HG02973 (cell line): ENCODE measurements at regions not wholly inside any gene's neighbourhood (a gene's known extent, or its start where the extent isn't known, plus 50 kb on each side); places are given as distances from the start of the nearest gene placed in this dataset.

Source experiments
- ATAC-seq: cut with Tn5 transposase; IDR thresholded peaks from one replicate; pipeline ENCODE4 v1.9.1; 2021; ENCODE audit warnings: moderate library complexity; ENCODE audit not compliant: unreplicated experiment

DNA sequence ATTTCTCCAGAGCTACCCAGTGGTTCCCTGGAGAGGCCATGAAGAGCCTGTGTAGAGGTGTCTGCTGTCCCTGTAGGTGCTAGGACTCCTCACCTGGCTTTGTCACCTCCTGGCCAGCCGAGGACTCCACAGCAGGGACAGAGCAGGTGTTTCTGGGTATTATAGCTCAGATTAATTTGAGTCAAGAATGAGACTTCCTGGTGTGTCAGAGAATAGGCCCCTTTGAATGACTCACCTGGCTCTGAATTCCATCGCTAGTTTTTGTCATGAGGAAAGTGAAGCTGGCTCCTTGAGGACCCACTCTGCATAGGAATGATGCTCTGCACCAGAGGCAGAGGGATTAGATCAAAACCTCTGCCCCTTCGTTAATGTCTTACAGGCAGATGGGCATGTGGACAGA, 167.5 kb upstream of the TOPAZ1 start:
- ATAC-seq, result no peak

- no peak for ATAC-seq
Measured at GRCh38 chr3:44076221-44076829, 165.4 kb upstream of the TOPAZ1 start.

DNA sequence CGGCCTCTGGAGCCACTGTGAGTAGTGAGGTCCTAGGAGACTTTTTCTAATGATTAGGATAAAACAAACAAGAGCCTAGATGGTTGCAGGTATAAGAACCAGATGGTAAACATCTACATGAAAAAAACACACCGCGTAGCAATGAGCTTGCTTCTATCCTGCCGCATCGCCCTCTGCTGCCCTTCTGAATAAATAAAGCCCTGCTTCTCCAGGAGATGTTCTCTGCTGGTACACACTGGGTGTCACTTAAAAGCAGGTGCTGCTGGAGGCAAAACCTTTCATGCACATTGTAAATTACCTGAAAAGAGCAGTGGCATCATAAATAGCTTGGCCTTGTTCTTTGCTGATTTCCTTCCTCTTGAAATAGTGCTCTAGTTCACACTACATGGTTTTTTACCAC, 164.4 kb upstream of the TOPAZ1 start:
- ATAC-seq, result no peak

DNA sequence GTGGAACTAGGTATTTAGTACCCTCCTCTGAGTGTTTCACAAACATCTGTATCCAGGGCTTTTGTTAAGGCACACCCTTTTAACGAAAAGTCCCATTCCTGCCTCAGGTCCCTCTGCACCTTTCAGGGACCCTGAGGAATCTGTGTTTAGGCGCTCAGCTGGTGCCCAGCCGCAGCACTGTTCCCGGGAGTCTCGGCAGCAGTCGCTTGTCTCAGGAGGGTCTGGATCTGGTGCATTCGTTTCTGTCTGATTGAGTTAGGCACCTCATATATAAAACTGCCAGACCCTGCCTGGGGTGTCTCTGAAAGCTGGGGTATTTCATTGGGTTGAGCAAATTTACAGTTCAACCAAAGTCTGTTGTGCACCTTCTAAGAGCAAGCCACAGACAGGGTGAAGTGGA, 162.8 kb upstream of the TOPAZ1 start:
- no peak for ATAC-seq

DNA sequence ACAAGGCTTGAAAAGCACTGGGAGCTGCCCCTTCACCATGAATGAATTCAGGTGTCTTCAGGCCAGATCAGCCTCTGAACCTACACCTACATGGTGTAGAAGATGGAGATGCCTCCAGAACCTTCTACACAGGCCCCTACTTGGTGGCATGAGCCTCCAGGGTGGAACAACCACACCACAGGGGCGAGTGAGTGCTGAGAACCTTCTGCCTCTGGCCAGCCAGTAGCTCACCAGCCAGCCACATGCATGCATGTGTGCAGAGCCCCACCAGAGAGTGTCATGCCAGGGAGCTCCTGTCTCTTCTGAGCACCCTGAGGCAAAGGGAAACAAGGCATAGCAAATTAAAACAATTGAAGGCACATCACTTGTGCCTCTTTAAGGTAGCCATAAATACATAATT, 161.8 kb upstream of the TOPAZ1 start:
- ATAC-seq, result no peak

GRCh38 chr3:44080474-44081072, 161.1 kb upstream of the TOPAZ1 start:
- ATAC-seq, result no peak

DNA sequence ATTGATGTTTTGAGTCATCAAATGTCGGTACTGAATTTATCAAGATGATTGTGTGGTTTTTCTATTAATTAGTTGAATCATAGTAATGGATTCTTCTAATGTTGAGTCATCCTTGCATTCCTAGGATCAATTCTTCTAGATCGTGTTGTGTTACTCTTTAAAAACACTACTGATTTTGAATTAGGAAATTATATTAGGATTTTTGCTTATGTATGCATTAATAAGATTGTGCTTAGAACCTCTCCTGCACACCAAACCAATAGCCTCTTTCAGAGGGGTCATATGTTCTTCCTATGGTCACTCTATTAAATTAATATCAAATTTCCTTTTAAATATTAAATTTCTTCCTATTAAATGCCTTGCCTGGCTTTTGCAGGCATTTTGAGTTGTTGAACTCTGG, 151.7 kb upstream of the TOPAZ1 start:
- no peak for ATAC-seq

DNA sequence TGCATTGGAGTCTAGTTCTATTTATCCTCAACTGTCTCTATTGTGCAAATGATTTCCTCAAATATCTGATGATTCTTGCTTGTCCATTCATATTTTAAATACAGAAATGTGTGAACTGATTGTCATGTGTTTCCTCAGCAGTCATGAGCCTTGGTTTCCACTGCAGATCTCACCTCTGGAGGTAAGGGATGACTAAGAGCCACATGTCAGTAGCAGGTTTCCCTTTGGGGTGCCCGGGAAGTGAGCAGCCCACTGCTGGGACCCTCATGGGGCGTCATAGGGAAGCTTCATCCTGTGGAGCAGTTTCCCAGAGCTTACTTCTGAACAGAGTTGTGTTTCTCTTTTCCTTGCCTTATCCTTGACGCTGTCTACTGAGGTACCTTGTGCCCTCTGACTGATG, 149.2 kb upstream of the TOPAZ1 start:
- ATAC-seq, result no peak

GRCh38 chr3:44093531-44093930, 148.2 kb upstream of the TOPAZ1 start:
- ATAC-seq, result no peak

GRCh38 chr3:44098656-44099415, 142.8 kb upstream of the TOPAZ1 start:
- ATAC-seq, result no peak

GRCh38 chr3:44099566-44100297, 142.0 kb upstream of the TOPAZ1 start:
- ATAC-seq, result no peak

- no peak for ATAC-seq
Measured at GRCh38 chr3:44100298-44100695, 141.4 kb upstream of the TOPAZ1 start.

DNA sequence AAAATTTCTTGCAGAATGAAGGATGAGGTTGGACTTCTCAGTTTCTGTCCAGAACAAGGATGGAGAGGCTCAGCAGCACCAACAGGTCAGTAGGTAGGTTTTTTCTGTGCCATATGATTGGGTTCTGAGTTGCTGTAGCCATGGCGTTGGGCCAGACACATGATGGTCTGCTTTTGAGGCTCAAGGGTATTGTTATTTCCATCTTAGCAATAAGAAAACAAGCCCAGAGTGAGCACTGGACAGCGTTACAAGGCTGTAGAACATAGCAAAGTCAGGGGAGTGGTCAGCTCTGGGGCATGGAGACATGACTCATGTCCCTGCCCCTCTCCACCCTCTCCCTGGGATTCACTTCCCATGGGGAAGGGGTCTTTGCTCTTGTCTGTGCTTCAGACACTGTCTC, 137.6 kb upstream of the TOPAZ1 start:
- ATAC-seq, result no peak

DNA sequence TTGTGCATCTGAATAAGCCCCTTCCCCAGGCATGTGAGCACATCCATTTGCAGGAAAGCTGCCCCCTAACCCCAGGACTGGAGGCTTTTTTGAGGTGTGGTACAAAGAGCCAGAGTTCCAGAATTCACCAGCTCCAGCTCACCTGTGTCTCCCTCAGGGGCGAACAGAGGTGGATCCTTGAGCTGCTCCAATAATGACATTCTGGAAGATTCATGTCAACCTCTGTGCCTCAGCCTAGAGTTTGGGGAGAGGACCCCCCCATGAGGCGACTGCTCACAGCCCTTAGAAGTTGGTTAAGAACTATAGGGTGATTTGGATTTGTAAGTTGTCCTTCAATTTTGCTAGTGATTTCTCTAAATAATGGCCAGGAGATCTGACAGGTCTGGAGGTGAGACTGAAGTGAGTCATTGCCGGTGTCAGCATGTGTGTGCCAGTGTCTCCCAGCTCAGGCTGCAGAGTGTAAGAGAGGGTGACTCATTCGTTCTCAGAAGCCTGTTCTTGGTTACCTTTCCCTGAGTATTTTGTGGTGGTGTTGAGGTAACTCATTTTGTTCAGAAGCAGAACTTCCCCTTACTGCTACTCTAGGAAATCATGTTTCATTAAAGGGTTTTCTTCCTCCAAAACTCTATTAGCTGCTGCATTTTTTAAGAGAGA, 136.9 kb upstream of the TOPAZ1 start:
- peak; percentile 98 for ATAC-seq

- ATAC-seq, result no peak
Measured at GRCh38 chr3:44105571-44105970, 136.1 kb upstream of the TOPAZ1 start.

DNA sequence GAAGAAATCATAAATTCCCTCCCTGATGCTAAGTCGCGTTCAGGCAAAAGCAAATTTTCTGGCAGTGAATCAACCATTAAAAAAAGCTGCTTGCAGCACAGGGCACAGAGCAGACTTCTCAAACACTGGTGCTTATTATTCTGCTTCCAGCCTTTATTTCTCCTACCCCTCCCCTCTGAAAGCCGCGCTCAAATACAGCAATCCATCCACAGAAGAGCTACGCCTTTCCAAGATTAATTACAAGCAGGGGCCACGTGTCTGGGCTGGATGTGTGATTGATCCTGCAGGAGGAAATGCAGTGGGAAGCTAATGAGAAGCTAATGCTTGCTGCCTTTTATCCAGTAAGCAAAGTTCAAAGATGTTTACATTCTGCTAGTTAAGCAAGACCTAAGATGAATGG, 134.9 kb upstream of the TOPAZ1 start:
- ATAC-seq, result no peak

- ATAC-seq, result no peak
Measured at GRCh38 chr3:44108481-44108880, 133.2 kb upstream of the TOPAZ1 start.

GRCh38 chr3:44109771-44110361, 131.8 kb upstream of the TOPAZ1 start:
- ATAC-seq, result no peak

DNA sequence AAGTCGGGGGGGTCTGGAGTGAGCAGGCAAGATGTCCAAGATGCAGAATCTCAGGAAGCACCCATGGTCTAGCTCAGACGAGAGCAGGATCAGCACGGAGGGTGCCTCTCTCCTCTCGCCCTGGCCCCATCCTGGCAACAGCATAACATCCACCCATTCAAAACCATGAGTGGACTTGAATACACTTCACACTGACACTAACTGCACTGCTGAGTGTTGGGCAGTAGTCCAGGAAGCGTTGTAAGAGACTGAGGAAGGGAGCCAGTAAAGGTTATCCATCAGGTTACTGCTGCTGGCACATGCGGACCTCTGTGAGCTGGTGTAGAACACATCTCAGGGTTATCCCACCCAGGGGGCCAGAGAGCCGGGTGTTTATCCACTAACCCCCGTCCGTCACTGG, 131.0 kb upstream of the TOPAZ1 start:
- no peak for ATAC-seq

GRCh38 chr3:44111482-44111881, 130.2 kb upstream of the TOPAZ1 start:
- ATAC-seq, result no peak

DNA sequence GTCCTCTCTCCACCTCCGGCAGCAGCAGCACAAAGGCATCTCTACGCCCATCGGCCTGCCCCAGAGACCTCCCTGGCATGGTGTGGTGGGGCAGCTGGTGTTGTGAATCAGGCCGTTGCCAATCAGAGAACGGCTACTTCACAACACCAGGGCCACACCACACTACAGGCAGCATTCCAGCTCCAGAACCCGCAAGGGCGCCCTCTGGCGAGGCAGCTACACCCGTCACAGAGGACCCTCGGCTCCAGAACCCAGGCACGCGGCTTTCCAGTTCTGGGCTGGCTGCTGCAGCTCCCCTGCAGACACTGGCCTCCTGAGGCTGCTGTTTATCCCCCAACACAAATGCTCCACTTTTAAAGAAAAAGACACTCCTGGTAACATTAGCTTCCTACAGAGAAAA, 127.5 kb upstream of the TOPAZ1 start:
- no peak for ATAC-seq
